SK-N-SH (cell line): ENCODE measurements at regions not wholly inside any gene's neighbourhood (a gene's known extent, or its start where the extent isn't known, plus 50 kb on each side); places are given as distances from the start of the nearest gene placed in this dataset.

Experiments
- CTCF ChIA-PET: fragments of 300-600, 350-600 bp; formaldehyde crosslinking; extraction: SDS; loops from one replicate; lab custom pipeline; 2021; lab: Yijun Ruan, JAX
- POLR2A ChIA-PET: fragments of 350-600 bp; sonication (Branson Sonifier 250); formaldehyde crosslinking; extraction: SDS; loops from one replicate; lab custom pipeline; 2020; ENCODE audit warnings: antibody characterized with exemption, inconsistent platforms; lab: Yijun Ruan, JAX
- DNase-seq: peaks from one replicate; pipeline ENCODE4 v3.0.0; 2012
- H2AFZ ChIP-seq: fragments of 200-600 bp; sonication (generic); 2 replicates; pipeline ENCODE4 v1.8.1; 2016; ENCODE audit warnings: antibody characterized with exemption, mild to moderate bottlenecking, low read depth
- H3F3A ChIP-seq: fragments of 200-600 bp; sonication (generic); replicated peaks from 2 replicates; pipeline ENCODE3; 2016; ENCODE audit warnings: antibody characterized with exemption, mild to moderate bottlenecking; ENCODE audit not compliant: insufficient read depth
- H3K27ac ChIP-seq, 2 experiments: fragments of 200-500 bp in 1 of 2; fragments of 200-600 bp in 1 of 2; sonication (Bioruptor generic) in 1 of 2; sonication (generic), shearing (Covaris generic) in 1 of 2; 2 replicates each; pipeline versions ENCODE4 v1.5.1 to v1.6.1; 2014 to 2016; ENCODE audit warnings: low read depth in 2 of 2, inconsistent platforms in 1 of 2, low read length in 1 of 2, mild to moderate bottlenecking in 1 of 2, mixed read lengths in 1 of 2
- H3K27me3 ChIP-seq: fragments of 200-600 bp; sonication (generic), shearing (Covaris generic); 2 replicates; pipeline ENCODE4 v1.6.1; 2016; ENCODE audit warnings: mixed run types; ENCODE audit not compliant: insufficient read depth
- H3K36me3 ChIP-seq, 2 experiments: fragments of 200-500 bp in 1 of 2; fragments of 200-600 bp in 1 of 2; sonication (Bioruptor generic) in 1 of 2; sonication (generic) in 1 of 2; replicated peaks in 1 of 2; 2 replicates each; pipeline versions ENCODE3 to v1.5.1; 2014 to 2016; ENCODE audit warnings: low read length in 1 of 2, mild to moderate bottlenecking in 1 of 2; ENCODE audit not compliant: insufficient read depth in 2 of 2, control insufficient read depth in 1 of 2
- H3K4me1 ChIP-seq, 2 experiments: fragments of 200-500 bp in 1 of 2; fragments of 200-600 bp in 1 of 2; sonication (Bioruptor generic) in 1 of 2; sonication (generic), shearing (Covaris generic) in 1 of 2; 2 replicates each; pipeline versions ENCODE4 v1.5.1 to v1.6.1; 2014 to 2016; ENCODE audit warnings: low read depth in 1 of 2, low read length in 1 of 2, mixed run types in 1 of 2; ENCODE audit not compliant: insufficient read depth in 2 of 2, control insufficient read depth in 1 of 2
- H3K4me2 ChIP-seq: fragments of 200-600 bp; sonication (generic), shearing (Covaris generic); 2 replicates; pipeline ENCODE4 v1.6.1; 2017; ENCODE audit warnings: mixed run types
- H3K4me3 ChIP-seq, 2 experiments: fragments of 200-500 bp in 1 of 2; fragments of 200-600 bp in 1 of 2; sonication (Bioruptor generic) in 1 of 2; sonication (generic), shearing (Covaris generic) in 1 of 2; 2 replicates each; pipeline versions ENCODE4 v1.5.1 to v1.8.1; 2014 to 2016; ENCODE audit warnings: low read depth in 2 of 2, inconsistent platforms in 1 of 2, low read length in 1 of 2, mild to moderate bottlenecking in 1 of 2, mixed read lengths in 1 of 2, moderate library complexity in 1 of 2
- H3K79me2 ChIP-seq: fragments of 200-600 bp; sonication (generic); 2 replicates; pipeline ENCODE4 v1.8.1; 2017; ENCODE audit warnings: mild to moderate bottlenecking; ENCODE audit not compliant: insufficient read depth
- H3K9ac ChIP-seq: fragments of 200-600 bp; sonication (generic); 2 replicates; pipeline ENCODE4 v1.6.1; 2017; ENCODE audit warnings: mixed run types
- H3K9me2 ChIP-seq: fragments of 200-600 bp; sonication (generic); 2 replicates; pipeline ENCODE4 v1.6.1; 2017; ENCODE audit warnings: mixed run types
- H3K9me3 ChIP-seq: fragments of 200-600 bp; sonication (generic); 2 replicates; pipeline ENCODE4 v1.6.1; 2017; ENCODE audit warnings: mixed run types, mild to moderate bottlenecking, moderate library complexity
- H4K20me1 ChIP-seq: fragments of 200-600 bp; sonication (generic); 2 replicates; pipeline ENCODE4 v1.6.1; 2017; ENCODE audit warnings: mild to moderate bottlenecking, mixed run types; ENCODE audit not compliant: insufficient read depth
- CTCF ChIP-seq: fragments of 200-600 bp; sonication (generic); IDR thresholded peaks from 2 replicates; pipeline ENCODE4 v1.6.1; 2017; ENCODE audit warnings: antibody characterized with exemption, mild to moderate bottlenecking, moderate library complexity
- EZH2phosphoT487 ChIP-seq: fragments of 200-600 bp; sonication (generic); IDR thresholded peaks from 2 replicates; pipeline ENCODE4 v1.6.1; 2017; ENCODE audit warnings: low read depth, mixed run types, mild to moderate bottlenecking, antibody characterized with exemption, moderate library complexity, borderline replicate concordance
- FOXM1 ChIP-seq: IDR thresholded peaks from 2 replicates; pipeline ENCODE4 v1.4.0; 2012; ENCODE audit warnings: low read depth, mild to moderate bottlenecking
- GABPA ChIP-seq: IDR thresholded peaks from 2 replicates; pipeline ENCODE4 v1.4.0; 2012; ENCODE audit warnings: low read depth, mild to moderate bottlenecking
- JUND ChIP-seq: IDR thresholded peaks from 2 replicates; pipeline ENCODE4 v1.4.0; 2012
- MAX ChIP-seq: IDR thresholded peaks from 2 replicates; pipeline ENCODE4 v1.4.0; 2012; ENCODE audit warnings: low read depth
- PBX3 ChIP-seq: IDR thresholded peaks from 2 replicates; pipeline ENCODE4; 2012
- WGBS: methylation state at CpG from one replicate; pipeline ENCODE4 v1.1.6; 2017; ENCODE audit warnings: low lambda C conversion rate; 5-methylcytosine and 5-hydroxymethylcytosine counted together

GRCh38 chr4:126935801-126936200 is 697.0 kb upstream of the INTU start (continued):
- TF ChIP-seq CTCF (no peak), GABPA (no peak), MAX (no peak), EZH2phosphoT487 (no peak)

- no peaks in the 10 kb centered on the region for H4K20me1 ChIP-seq
- H3K9ac ChIP-seq = no peak overlapping the region
- no peaks in the 10 kb centered on the region for H3K9me3 ChIP-seq
- no peaks in the 10 kb centered on the region for H3K27me3 ChIP-seq
- no peak for DNase-seq
- H3K4me1 ChIP-seq = peaks cover 0 to 10% of the 10 kb centered on the region in 2 experiments; a peak in 2 of 4 replicates
- no peaks in the 10 kb centered on the region for H3K9me2 ChIP-seq
- H3K36me3 ChIP-seq = no peaks in the 10 kb centered on the region
- no peak overlapping the region for H3K27ac ChIP-seq
- CTCF ChIA-PET = no interaction called here
- TF ChIP-seq PBX3 (0 out of 2 replicates have a peak, but pooled peaks have one; percentile 26), JUND (no peak)
- H3K4me2 ChIP-seq = no peak overlapping the region
- no peak overlapping the region for H2AFZ ChIP-seq
- H3F3A ChIP-seq = peaks cover 15% of the 10 kb centered on the region
- POLR2A ChIA-PET = no interaction called here
- no peaks in the 10 kb centered on the region for H3K79me2 ChIP-seq
- H3K4me3 ChIP-seq = no peak overlapping the region
Measured at GRCh38 chr4:126937342-126937741, 695.4 kb upstream of the INTU start.

- Histone ChIP-seq H3K9ac (no peak overlapping the region), H4K20me1 (no peaks in the 10 kb centered on the region), H3K36me3 (no peaks in the 10 kb centered on the region), H2AFZ (no peak overlapping the region), H3K27me3 (no peaks in the 10 kb centered on the region), H3K4me1 (peaks cover 0 to 10% of the 10 kb centered on the region in 2 experiments; a peak in 2 of 4 replicates), H3K4me2 (no peak overlapping the region), H3K9me2 (no peaks in the 10 kb centered on the region), H3K9me3 (no peaks in the 10 kb centered on the region), H3K4me3 (no peak overlapping the region), H3F3A (peaks cover 15% of the 10 kb centered on the region), H3K79me2 (no peaks in the 10 kb centered on the region), H3K27ac (no peak overlapping the region)
- TF ChIP-seq EZH2phosphoT487 (no peak), FOXM1 (no peak)
- WGBS = 81% methylated on average over 2 of the region's 2 CpGs
- no peak for DNase-seq
- CTCF ChIA-PET = no interaction called here
- POLR2A ChIA-PET = no interaction called here
Measured at GRCh38 chr4:126937846-126938422, 694.8 kb upstream of the INTU start.
